HL-60/S4 treated with phorbol 12-myristate 13-acetate at 8.2 ng/mL for 4 days and 3 days (cell line): ENCODE measurements at regions not wholly inside any gene's neighbourhood (a gene's known extent, or its start where the extent isn't known, plus 50 kb on each side); places are given as distances from the start of the nearest gene placed in this dataset.

Experiments used
- in situ Hi-C: fragments of 300-500 bp; cut with MboI; formaldehyde crosslinking; loops from 2 replicates; pipeline ENCODE4 v1.15.0; 2022; ENCODE audit warnings: low sequenced_read_pairs

GRCh38 chr4:13137390-13137789, 346.8 kb downstream of the RAB28 start:
- in situ Hi-C loops, result no loop called here

GRCh38 chr4:13133700-13134099, 350.4 kb downstream of the RAB28 start:
- in situ Hi-C loops, result no loop called here

- in situ Hi-C loops, result no loop called here
Measured at GRCh38 chr4:13130848-13131247, 353.3 kb downstream of the RAB28 start.

GRCh38 chr4:13129095-13129494, 355.0 kb downstream of the RAB28 start:
- in situ Hi-C loops, result no loop called here

- in situ Hi-C loops, result no loop called here
Measured at GRCh38 chr4:13126976-13127910, 356.9 kb downstream of the RAB28 start.

- in situ Hi-C loops, result no loop called here
Measured at GRCh38 chr4:13118633-13119032, 365.5 kb downstream of the RAB28 start.

GRCh38 chr4:13117185-13117584, 367.0 kb downstream of the RAB28 start:
- in situ Hi-C loops, result no loop called here

GRCh38 chr4:13112030-13112429, 372.1 kb downstream of the RAB28 start:
- in situ Hi-C loops, result no loop called here

GRCh38 chr4:13109536-13109935, 374.6 kb downstream of the RAB28 start:
- in situ Hi-C loops, result no loop called here

GRCh38 chr4:13108096-13108495, 376.0 kb downstream of the RAB28 start:
- in situ Hi-C loops, result no loop called here

GRCh38 chr4:13103382-13104015, 380.6 kb downstream of the RAB28 start:
- in situ Hi-C loops, result no loop called here

- in situ Hi-C loops, result no loop called here
Measured at GRCh38 chr4:13102092-13102742, 381.9 kb downstream of the RAB28 start.

- in situ Hi-C loops, result no loop called here
Measured at GRCh38 chr4:13097971-13098370, 386.2 kb downstream of the RAB28 start.

GRCh38 chr4:13095722-13096121, 388.4 kb downstream of the RAB28 start:
- in situ Hi-C loops, result no loop called here

GRCh38 chr4:13093170-13093569, 391.0 kb downstream of the RAB28 start:
- in situ Hi-C loops, result no loop called here

- in situ Hi-C loops, result no loop called here
Measured at GRCh38 chr4:13092702-13093101, 391.4 kb downstream of the RAB28 start.

- in situ Hi-C loops, result no loop called here
Measured at GRCh38 chr4:13089659-13089998, 394.5 kb downstream of the RAB28 start.

GRCh38 chr4:13088726-13089658, 395.1 kb downstream of the RAB28 start:
- in situ Hi-C loops, result no loop called here

GRCh38 chr4:13087041-13087440, 397.1 kb downstream of the RAB28 start:
- in situ Hi-C loops, result no loop called here

- in situ Hi-C loops, result no loop called here
Measured at GRCh38 chr4:13084210-13084609, 399.9 kb downstream of the RAB28 start.

- in situ Hi-C loops, result no loop called here
Measured at GRCh38 chr4:13081830-13082229, 402.3 kb downstream of the RAB28 start.
